Osteocyte (in vitro differentiated cells): ENCODE measurements at regions not wholly inside any gene's neighbourhood (a gene's known extent, or its start where the extent isn't known, plus 50 kb on each side); places are given as distances from the start of the nearest gene placed in this dataset.
A peak's percentile ranks its signal among the peaks of the same experiment; 100 is the strongest.
"Not testable (repeated sequence)": the region's sequence is repeated elsewhere in the genome, so short reads cannot be mapped to it uniquely, and the experiment has no call there.

Source experiments
- DNase-seq: peaks from one replicate; pipeline ENCODE4 v3.0.0; 2021; ENCODE audit warnings: mixed read lengths; ENCODE audit not compliant: unreplicated experiment; ENCODE audit errors: extremely low spot score
- H3K27ac Mint-ChIP-seq: one replicate; pipeline ENCODE4 v1.8.0; 2021; ENCODE audit warnings: mild to moderate bottlenecking, mixed read lengths; ENCODE audit not compliant: unreplicated experiment
- H3K27me3 Mint-ChIP-seq: one replicate; pipeline ENCODE4 v1.8.0; 2021; ENCODE audit warnings: mixed read lengths; ENCODE audit not compliant: unreplicated experiment
- H3K36me3 Mint-ChIP-seq: one replicate; pipeline ENCODE4 v1.8.0; 2021; ENCODE audit warnings: mixed read lengths; ENCODE audit not compliant: unreplicated experiment
- H3K4me1 Mint-ChIP-seq: one replicate; pipeline ENCODE4 v1.8.0; 2021; ENCODE audit warnings: mixed read lengths; ENCODE audit not compliant: unreplicated experiment
- H3K4me3 Mint-ChIP-seq: one replicate; pipeline ENCODE4 v1.8.0; 2021; ENCODE audit warnings: mild to moderate bottlenecking, moderate library complexity, mixed read lengths; ENCODE audit not compliant: unreplicated experiment
- H3K9me3 Mint-ChIP-seq: one replicate; pipeline ENCODE4 v1.8.0; 2021; ENCODE audit warnings: mixed read lengths; ENCODE audit not compliant: unreplicated experiment
- CTCF ChIP-seq: fragments of 200-600 bp; sonication (generic); IDR thresholded peaks from 2 replicates; pipeline ENCODE4 v1.5.0; 2021; ENCODE audit warnings: antibody characterized with exemption, mild to moderate bottlenecking, moderate library complexity

DNA sequence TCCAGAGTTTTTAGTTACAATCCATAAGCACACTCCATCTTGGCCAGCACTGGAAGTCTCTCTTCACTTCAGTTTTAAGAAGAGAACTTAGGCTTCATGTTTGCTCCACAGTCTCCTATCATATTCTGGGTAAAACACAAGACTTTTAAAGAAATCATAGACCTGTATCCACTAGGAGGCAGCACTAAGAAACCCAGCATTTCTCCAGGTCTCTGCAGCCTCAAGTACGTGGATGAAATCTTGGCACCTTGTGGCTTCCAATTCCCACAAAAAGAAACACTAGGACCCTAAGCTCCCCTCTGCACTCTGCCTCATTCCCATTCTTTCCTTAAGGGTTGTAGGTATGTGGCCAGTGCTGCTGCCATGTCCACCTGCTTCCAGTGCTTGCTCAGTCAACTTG is 367.3 kb upstream of the CASK start:
- H3K36me3 Mint-ChIP-seq = no peaks in the 10 kb centered on the region
- no peak for DNase-seq
- peaks cover 15% of the 10 kb centered on the region for H3K9me3 Mint-ChIP-seq
- TF ChIP-seq CTCF = peak; percentile 7
- H3K27me3 Mint-ChIP-seq = no peaks in the 10 kb centered on the region
- H3K4me1 Mint-ChIP-seq = no peaks in the 10 kb centered on the region
- no peak overlapping the region for H3K27ac Mint-ChIP-seq
- H3K4me3 Mint-ChIP-seq = no peak overlapping the region

DNA sequence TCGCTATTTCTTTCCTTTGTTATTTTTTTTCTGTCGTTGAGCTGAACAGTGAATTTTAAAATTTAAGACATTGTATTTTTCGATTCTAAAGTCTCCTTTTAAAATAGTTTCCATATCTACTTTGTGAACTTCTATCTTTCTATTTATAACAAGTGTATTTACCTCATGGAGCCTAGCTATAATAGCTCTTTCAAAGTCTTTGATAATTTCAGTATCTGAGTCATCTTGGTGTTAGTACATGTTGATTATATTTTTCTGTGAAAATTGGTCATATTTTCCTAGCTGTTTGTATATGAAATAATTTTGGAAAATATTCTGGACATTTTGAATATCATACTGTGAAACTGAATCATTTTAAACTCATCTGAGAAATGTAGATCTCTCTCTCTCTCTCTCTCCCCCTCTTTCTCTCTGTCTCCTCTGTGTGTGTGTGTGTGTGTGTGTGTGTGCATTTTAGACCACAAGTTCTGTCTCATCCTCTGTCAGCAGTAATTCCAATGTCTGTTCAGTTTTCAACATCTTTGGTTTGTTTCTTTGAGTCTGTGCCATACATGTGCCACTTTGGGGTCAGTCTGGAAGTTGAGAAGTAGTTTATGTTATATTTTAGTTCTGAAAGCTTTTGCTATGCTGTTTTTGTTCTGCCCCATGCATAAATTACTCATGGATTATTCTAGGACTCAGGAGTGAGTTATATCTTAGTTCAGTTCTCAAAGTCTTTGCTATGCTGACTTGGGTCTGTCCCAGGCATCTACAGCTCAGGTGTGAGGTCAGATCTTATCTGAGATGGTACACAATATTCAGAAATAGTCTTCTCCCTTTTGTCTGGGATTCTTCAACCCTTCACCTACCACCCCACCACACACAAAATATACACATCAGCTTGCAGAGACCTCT is 366.4 kb upstream of the CASK start:
- DNase-seq = no peak
- TF ChIP-seq CTCF = no peak
- no peaks in the 10 kb centered on the region for H3K36me3 Mint-ChIP-seq
- H3K27me3 Mint-ChIP-seq = no peaks in the 10 kb centered on the region
- no peaks in the 10 kb centered on the region for H3K4me1 Mint-ChIP-seq
- H3K9me3 Mint-ChIP-seq = peaks cover 15% of the 10 kb centered on the region
- H3K27ac Mint-ChIP-seq = no peak overlapping the region
- no peak overlapping the region for H3K4me3 Mint-ChIP-seq

DNA sequence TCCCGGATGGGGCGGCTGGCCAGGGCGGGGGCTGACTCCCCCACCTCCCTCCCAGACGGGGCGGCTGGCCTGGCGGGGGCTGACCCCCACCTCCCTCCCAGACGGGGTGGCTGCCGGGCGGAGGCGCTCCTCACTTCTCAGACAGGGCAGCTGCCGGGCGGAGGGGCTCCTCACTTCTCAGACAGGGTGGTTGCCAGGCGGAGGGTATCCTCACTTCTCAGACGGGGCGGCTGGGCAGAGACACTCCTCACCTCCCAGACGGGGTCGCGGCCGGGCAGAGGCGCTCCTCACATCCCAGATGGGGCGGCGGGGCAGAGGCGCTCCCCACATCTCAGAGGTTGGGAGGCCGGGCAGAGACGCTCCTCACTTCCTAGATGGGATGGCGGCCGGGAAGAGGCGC is 362.3 kb upstream of the CASK start:
- H3K36me3 Mint-ChIP-seq, H3K4me3 Mint-ChIP-seq, H3K27ac Mint-ChIP-seq, DNase-seq, H3K4me1 Mint-ChIP-seq, H3K27me3 Mint-ChIP-seq: not testable (repeated sequence)
- H3K9me3 Mint-ChIP-seq = peaks cover 18% of the 10 kb centered on the region

GRCh38 chrX:42276982-42277690 is 353.8 kb upstream of the CASK start:
- H3K4me3 Mint-ChIP-seq = no peak overlapping the region
- no peak for DNase-seq
- H3K9me3 Mint-ChIP-seq = no peaks in the 10 kb centered on the region
- H3K36me3 Mint-ChIP-seq = no peaks in the 10 kb centered on the region
- TF ChIP-seq CTCF = no peak
- no peaks in the 10 kb centered on the region for H3K4me1 Mint-ChIP-seq
- no peak overlapping the region for H3K27ac Mint-ChIP-seq
- H3K27me3 Mint-ChIP-seq = no peaks in the 10 kb centered on the region

DNA sequence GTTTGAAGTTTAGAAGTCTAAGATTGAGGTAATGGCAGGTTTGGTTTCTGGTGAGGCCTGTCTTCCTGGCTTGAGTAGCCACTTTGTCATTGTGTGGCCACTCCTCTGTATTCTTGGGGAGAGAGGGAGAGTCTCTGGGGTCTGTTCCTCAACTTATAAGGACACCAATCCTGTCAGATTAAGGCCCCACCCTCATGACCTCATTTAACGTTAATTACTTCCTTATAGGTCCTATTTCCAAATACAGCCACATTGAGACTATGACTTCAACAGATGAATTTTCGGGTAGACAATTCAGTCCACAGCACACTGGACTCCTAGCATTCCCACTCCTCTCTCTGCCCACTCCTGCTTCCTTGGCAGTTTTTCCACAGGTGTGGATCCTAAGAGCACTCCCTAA is 350.8 kb upstream of the CASK start:
- Mint-ChIP-seq H3K9me3 (no peaks in the 10 kb centered on the region), H3K36me3 (no peaks in the 10 kb centered on the region), H3K27me3 (no peaks in the 10 kb centered on the region), H3K27ac (no peak overlapping the region), H3K4me1 (no peaks in the 10 kb centered on the region), H3K4me3 (no peak overlapping the region)
- no peak for TF ChIP-seq CTCF
- DNase-seq = no peak
